Astrocyte of the hippocampus (primary cell): ENCODE measurements at regions not wholly inside any gene's neighbourhood (a gene's known extent, or its start where the extent isn't known, plus 50 kb on each side); places are given as distances from the start of the nearest gene placed in this dataset.

Experiments used
- DNase-seq: peaks from one replicate; pipeline ENCODE4 v3.0.0; 2011; ENCODE audit warnings: low read depth, low spot score

GRCh38 chr19:30170495-30171137, 201.6 kb upstream of the ZNF536 start:
- DNase-seq, result no peak

- no peak for DNase-seq
Observed at GRCh38 chr19:30171138-30171635, 201.0 kb upstream of the ZNF536 start.

GRCh38 chr19:30171795-30172612, 200.2 kb upstream of the ZNF536 start:
- DNase-seq, result no peak

GRCh38 chr19:30172613-30173242, 199.5 kb upstream of the ZNF536 start:
- no peak for DNase-seq

GRCh38 chr19:30173593-30174356, 198.4 kb upstream of the ZNF536 start:
- DNase-seq, result no peak

GRCh38 chr19:30174357-30174645, 197.9 kb upstream of the ZNF536 start:
- no peak for DNase-seq

GRCh38 chr19:30174791-30175190, 197.4 kb upstream of the ZNF536 start:
- DNase-seq, result no peak

- no peak for DNase-seq
Observed at GRCh38 chr19:30175987-30176386, 196.2 kb upstream of the ZNF536 start.

GRCh38 chr19:30178721-30179402, 193.3 kb upstream of the ZNF536 start:
- DNase-seq, result no peak

GRCh38 chr19:30180691-30181090, 191.5 kb upstream of the ZNF536 start:
- DNase-seq, result no peak

- DNase-seq, result no peak
Observed at GRCh38 chr19:30183807-30184490, 188.2 kb upstream of the ZNF536 start.

- DNase-seq, result no peak
Observed at GRCh38 chr19:30202060-30202600, 170.1 kb upstream of the ZNF536 start.

- no peak for DNase-seq
Observed at GRCh38 chr19:30204721-30205120, 167.5 kb upstream of the ZNF536 start.

GRCh38 chr19:30206187-30206586, 166.0 kb upstream of the ZNF536 start:
- DNase-seq, result no peak

- no peak for DNase-seq
Observed at GRCh38 chr19:30207357-30207756, 164.8 kb upstream of the ZNF536 start.

GRCh38 chr19:30208436-30209060, 163.6 kb upstream of the ZNF536 start:
- DNase-seq, result no peak

GRCh38 chr19:30209617-30210600, 162.3 kb upstream of the ZNF536 start:
- no peak for DNase-seq

- DNase-seq, result no peak
Observed at GRCh38 chr19:30212574-30212973, 159.6 kb upstream of the ZNF536 start.

- DNase-seq, result no peak
Observed at GRCh38 chr19:30214651-30215051, 157.5 kb upstream of the ZNF536 start.
